Eye (tissue), 1 donor: ENCODE measurements at regions not wholly inside any gene's neighbourhood (a gene's known extent, or its start where the extent isn't known, plus 50 kb on each side); places are given as distances from the start of the nearest gene placed in this dataset.

ENCODE experiments used
- DNase-seq: peaks from one replicate; pipeline ENCODE4 v3.0.0-alpha.2; 2015

DNA sequence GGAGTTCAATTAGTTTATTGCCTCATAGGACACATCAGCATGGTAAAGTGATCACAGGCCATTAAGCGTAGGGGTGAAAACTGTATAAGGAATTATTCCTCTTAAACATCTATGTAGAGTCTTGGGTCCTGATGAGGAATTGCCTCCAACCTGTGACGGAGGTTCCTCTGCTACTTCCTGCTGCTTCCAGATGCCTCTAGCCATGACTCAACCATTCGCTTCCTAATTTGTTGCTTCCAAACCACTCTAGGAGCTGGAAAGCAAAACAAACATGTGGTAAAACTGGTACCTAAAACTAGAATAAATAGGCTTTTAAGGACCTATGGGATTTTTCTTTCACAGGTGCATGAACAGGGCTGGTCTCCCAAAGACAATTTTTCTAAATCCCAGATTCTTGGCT, 253.8 kb downstream of the KLF12 start:
- DNase-seq, result no peak

GRCh38 chr13:73879346-73880015, 254.7 kb downstream of the KLF12 start:
- peak; percentile 17 for DNase-seq

DNA sequence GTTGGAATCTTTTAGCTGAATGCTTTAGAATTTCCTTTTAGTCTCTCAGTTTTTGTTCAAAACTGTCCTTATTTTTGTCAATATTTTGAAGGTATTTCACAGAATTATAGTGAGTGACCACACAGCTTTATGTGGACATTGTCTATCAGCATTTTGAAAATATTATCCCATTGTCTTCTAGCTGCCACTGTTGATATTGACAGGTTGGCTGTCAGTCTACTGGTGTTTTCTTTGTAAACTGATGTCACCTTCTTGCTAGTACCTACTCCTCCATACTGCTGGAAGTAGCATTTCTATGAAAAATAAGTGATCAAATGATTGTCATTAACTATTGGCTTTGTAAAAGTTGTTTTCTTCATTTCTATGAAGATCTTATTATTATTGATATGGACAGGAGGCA, 256.8 kb downstream of the KLF12 start:
- no peak for DNase-seq

DNA sequence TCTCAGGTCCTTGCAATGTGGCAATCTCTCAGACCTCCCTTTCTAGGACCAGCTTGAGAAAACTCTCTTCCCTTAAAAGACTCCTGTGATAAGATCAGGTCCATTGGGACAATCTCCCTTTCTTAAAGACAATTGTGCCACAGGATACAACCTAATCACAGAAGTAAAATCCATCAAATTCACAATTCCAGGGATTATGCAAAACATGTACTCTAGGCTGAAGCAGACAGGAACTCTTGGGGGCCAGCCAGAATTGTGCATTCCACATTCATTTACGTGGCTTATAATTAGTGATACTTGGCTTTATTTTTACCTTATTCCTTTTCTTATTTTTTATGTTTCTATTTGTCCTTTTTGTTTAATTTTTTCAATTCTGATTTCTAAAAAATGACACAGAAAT, 257.9 kb downstream of the KLF12 start:
- DNase-seq, result no peak

- DNase-seq, result no peak
These were observed 260.0 kb downstream of the KLF12 start for GRCh38 chr13:73873940-73874830.

DNA sequence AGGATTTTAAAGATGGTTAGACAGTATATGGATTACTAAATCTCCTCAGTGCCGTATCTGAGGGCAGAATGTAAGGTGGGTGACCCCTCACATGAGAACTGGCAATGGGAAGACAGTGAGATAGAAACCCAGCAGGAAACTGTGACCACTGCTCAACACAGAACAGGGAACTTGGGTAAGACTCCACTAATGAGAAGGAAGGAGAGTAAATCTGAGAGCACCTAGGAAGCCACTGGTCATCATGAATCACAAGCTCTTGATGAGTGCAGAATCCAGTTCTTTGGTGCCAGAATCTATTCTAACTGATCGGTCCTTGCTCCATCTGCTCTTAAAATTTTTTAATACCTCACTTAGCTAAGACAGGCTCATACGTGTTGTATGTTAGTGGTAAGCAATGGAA, 261.8 kb downstream of the KLF12 start:
- DNase-seq, result no peak

GRCh38 chr13:73870970-73871935, 263.0 kb downstream of the KLF12 start:
- DNase-seq, result peak; percentile 11

DNA sequence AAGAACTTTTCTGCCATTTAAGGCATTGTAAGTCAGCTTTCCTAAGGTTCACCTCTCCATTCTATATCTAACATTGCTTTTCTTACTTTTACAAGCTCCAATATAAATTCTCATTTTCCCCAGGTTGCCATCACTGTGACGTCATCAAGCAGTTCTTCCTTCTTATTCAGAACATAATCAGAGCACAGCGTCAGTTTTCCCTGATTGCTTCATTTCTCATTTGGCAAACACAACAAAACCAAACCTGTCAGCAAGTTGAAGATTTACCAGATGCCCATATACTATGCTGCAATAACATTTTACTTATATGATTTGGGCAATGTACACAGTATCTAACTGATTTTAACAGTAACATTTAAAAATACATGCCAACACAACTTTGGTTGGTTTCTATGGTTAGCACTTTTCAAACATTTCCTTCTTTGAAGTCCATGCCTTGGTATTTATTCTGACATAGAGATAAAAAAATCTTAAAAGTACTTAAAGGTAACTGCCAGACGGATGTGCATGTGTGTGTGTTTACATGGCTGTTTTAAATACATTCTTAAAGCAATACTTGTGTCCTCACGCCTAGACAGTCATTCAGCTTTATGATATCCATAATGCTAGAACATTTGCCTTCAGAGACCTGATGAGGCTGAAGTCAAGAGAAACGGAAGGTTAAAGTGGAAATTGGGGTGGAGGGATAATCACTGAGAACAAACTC, 264.0 kb downstream of the KLF12 start:
- no peak for DNase-seq

GRCh38 chr13:73865027-73865426, 269.2 kb downstream of the KLF12 start:
- no peak for DNase-seq

DNA sequence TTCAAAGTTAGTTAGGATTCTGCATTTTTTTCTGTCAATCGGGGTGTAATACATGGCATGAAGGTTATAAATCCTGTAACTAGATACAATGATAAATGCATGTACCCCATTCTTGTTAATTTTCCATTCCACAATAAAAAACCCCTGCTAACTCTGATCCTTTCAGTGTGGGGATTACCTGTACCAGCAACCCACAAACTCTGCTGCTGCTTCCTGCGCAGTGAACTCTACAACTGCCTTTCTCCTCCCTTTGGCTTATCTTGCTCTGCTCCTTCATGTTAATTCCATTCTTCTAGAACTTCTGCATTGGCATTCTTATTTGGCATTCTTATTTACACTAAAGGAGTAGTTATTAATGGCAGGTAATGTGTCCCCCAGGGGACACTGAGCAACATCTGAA, 273.1 kb downstream of the KLF12 start:
- no peak for DNase-seq

DNA sequence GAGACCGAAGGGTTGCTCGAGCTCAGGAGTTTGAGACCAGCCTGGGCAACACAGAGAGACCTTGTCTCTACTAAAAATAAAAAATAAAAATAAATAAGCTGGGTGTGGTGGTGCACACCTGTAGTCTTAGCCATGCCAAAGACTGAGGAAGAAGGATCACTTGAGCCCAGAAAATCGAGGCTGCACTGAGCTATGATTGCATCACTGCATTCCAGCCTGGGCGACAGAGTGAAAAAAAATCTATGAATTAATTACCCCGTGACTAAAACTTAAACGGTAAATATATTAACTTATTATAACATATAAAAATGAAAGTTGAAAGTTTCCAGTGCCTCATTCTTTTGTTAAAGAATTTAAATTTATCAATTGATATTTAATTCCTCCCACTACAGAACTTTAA, 273.7 kb downstream of the KLF12 start:
- no peak for DNase-seq

GRCh38 chr13:73859841-73860240, 274.4 kb downstream of the KLF12 start:
- DNase-seq, result no peak

DNA sequence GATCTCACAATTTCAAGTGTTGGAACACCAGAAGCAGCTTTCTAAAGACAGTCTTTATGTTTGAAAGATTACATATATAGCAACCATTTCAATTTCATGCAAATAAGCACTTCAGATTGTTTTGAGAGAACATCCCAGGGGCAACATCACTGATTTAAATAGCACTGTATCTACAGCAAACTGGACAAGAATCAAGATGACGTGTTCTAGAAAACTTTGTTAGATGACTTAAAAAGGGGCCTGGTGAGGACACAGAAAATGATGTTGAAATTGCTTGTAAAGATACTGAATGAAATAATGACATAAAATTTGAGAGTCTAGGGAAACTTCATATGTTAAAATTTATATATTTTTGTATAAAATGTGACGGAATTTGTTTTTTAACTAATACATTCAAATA, 277.1 kb downstream of the KLF12 start:
- no peak for DNase-seq

- DNase-seq, result no peak
These were observed 283.1 kb downstream of the KLF12 start for GRCh38 chr13:73851104-73851503.

GRCh38 chr13:73850104-73850873, 283.9 kb downstream of the KLF12 start:
- no peak for DNase-seq

DNA sequence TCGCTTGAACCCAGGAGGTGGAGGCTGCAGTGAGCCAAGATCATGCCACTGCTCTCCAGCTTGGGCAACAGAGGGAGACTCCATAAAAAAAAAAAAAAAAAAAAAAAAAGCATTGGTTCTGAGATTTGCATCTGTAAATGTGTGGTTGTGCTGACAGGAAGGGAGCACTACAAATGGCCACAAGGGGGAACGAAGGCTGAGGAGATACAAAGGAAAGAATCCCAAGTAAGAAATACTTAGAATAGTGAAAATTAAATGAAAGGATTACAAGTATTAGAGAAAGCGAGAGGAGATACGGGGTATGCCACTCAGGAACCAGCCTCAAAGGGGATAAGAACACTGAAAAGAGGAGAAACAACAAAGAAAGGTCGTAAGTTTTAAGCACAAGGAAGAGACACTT, 284.9 kb downstream of the KLF12 start:
- no peak for DNase-seq

DNA sequence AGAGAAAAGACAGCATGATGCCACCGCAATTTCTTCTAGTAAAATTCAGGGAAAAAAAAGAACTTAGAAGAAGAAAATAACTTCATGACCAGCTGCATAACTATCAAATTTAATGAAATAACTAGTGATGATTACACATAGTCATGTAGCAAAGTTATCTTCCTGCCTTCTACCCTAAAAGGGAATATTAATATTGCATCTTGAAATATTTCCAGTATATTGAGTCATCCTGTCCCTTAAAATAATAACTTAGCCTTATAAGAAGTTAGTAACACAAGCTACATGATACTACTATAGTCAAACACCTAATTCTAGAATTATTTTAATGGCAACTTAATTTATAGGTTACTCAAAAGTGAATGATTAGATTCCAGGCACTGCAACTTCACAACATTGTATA, 289.2 kb downstream of the KLF12 start:
- DNase-seq, result no peak

- no peak for DNase-seq
These were observed 291.6 kb downstream of the KLF12 start for GRCh38 chr13:73842626-73843025.

GRCh38 chr13:73842184-73842583, 292.0 kb downstream of the KLF12 start:
- DNase-seq, result no peak

DNA sequence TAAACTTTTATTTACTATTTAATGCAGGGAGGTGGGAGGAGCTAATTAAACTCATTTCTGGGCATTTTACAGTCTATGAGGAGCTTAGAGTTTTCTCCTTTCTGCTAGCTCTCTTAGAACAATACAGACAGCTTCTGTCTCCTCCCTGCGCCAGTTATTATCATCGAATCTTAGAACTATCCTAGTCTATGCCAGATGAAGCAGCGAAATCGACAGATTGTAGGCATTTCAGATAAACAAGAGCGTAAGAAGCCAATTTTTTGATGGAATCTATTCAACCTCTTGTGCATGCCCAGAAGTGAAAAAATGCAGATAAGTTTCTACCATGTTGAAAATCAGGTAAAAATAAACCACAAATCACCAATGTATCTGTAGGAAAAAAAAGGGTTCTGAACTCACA, 297.1 kb downstream of the KLF12 start:
- DNase-seq, result no peak

DNA sequence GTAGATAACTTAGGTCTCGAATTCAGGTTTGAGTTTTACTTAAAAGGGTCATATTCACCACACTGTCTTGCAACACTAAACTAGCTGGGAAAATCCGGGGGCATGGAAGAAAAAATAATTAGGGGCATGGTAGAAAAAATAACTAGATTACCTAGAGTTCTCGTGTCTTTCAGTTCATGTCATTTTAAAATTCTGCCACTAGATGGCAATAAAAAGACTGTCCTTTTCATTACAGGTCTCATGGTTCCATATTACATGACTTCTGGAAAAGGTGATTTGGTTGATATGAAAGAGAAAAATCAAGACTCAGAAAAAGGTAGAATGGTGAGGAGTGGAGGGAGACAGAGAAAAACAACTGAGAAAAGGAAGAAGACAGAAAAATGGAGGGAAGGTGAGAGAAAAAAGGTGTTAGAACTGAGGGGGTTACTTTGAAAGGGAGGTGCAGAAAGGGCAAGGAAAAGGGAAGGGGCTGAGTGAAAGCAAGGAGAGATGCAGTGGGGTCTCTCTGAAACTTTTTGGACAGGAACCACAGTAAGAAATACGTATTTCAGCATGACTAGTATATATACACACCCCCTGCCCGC, 299.0 kb downstream of the KLF12 start:
- peak; percentile 72 for DNase-seq
